Renal cortex interstitium (tissue), 11 donors: ENCODE measurements at regions not wholly inside any gene's neighbourhood (a gene's known extent, or its start where the extent isn't known, plus 50 kb on each side); places are given as distances from the start of the nearest gene placed in this dataset.

Experiments used
- DNase-seq, 11 donors: peaks; one replicate each; pipeline ENCODE4 v3.0.0-alpha.2; 2013; ENCODE audit warnings: low read depth in 9 of 11, low spot score in 4 of 11; ENCODE audit errors: extremely low read depth in 1 of 11

- DNase-seq: no peak
Observed at GRCh38 chr11:70027451-70027850, 50.7 kb upstream of the ANO1 start.

GRCh38 chr11:70028147-70028855 is 49.8 kb upstream of the ANO1 start:
- DNase-seq: no peak
